ENCODE measurements at regions not wholly inside any gene's neighbourhood (a gene's known extent, or its start where the extent isn't known, plus 50 kb on each side); places are given as distances from the start of the nearest gene placed in this dataset.
"Not testable (repeated sequence)": the region's sequence is repeated elsewhere in the genome, so short reads cannot be mapped to it uniquely, and the experiment has no call there.

GRCh38 chr12:131589966-131590365, 120.9 kb upstream of the SFSWAP start:
- peaks cover 0 to 6% of the 10 kb centered on the region in 2 donors for H3K4me1 ChIP-seq (replicated peaks in 1 of 2)
- H3K27ac ChIP-seq, result no peak overlapping the region
- no peak overlapping the region for H3K4me3 ChIP-seq
- ATAC-seq (replicated peaks in 6 of 8), result no peak
- in situ Hi-C loops (cut with MboI; ENCODE audit: low pct_unique_long_range_greater_than_20kb in 2 of 9, low sequenced_read_pairs in 9 of 9, unreplicated experiment in 9 of 9), result no loop called here

- 53 to 94% (median 70%) methylated on average over 1 to 4 of the region's 7 CpGs; no CpG with 5 or more reads in 3 of the 10 experiments for WGBS, 10 experiments
- in situ Hi-C loops (cut with MboI; ENCODE audit: low pct_unique_long_range_greater_than_20kb in 2 of 9, low sequenced_read_pairs in 9 of 9, unreplicated experiment in 9 of 9), result no loop called here
- ATAC-seq (replicated peaks in 6 of 8), result no peak
Observed at GRCh38 chr12:131591136-131591535, 119.8 kb upstream of the SFSWAP start.

GRCh38 chr12:131591714-131592709, 118.9 kb upstream of the SFSWAP start:
- H3K27ac ChIP-seq, result no peak overlapping the region
- peak in 2 of 8 experiments; percentile 20 to 34 for ATAC-seq (replicated peaks in 6 of 8)
- in situ Hi-C loops (cut with MboI; ENCODE audit: low pct_unique_long_range_greater_than_20kb in 2 of 9, low sequenced_read_pairs in 9 of 9, unreplicated experiment in 9 of 9), result no loop called here
- H3K4me3 ChIP-seq, result no peak overlapping the region
- peaks cover 6 to 16% of the 10 kb centered on the region in 2 donors for H3K4me1 ChIP-seq (replicated peaks in 1 of 2)
- WGBS, 10 experiments, result 50 to 90% (median 77%) methylated on average over 2 to 4 of the region's 42 CpGs; no CpG with 5 or more reads in 4 of the 10 experiments

More at GRCh38 chr12:131591136-131591535, 119.8 kb upstream of the SFSWAP start:
- Histone ChIP-seq H3K4me1 (replicated peaks in 1 of 2) (peaks cover 0 to 10% of the 10 kb centered on the region in 2 donors), H3K4me3 (no peak overlapping the region), H3K27ac (no peak overlapping the region)

- in situ Hi-C loops (cut with MboI; ENCODE audit: low pct_unique_long_range_greater_than_20kb in 2 of 9, low sequenced_read_pairs in 9 of 9, unreplicated experiment in 9 of 9), result no loop called here
- Histone ChIP-seq H3K27ac (no peak overlapping the region), H3K4me1 (replicated peaks in 1 of 2) (peaks cover 16 to 26% of the 10 kb centered on the region in 2 donors), H3K4me3 (no peak overlapping the region)
- ATAC-seq (replicated peaks in 6 of 8), result peak in 2 of 8 experiments; percentile 23 to 26
- WGBS, 10 experiments, result 24 to 87% (median 66%) methylated on average over 1 to 6 of the region's 6 CpGs; no CpG with 5 or more reads in 4 of the 10 experiments
Observed at GRCh38 chr12:131592972-131593371, 117.9 kb upstream of the SFSWAP start.

- WGBS, 10 experiments, result 0 to 67% (median 55%) methylated on average over 1 to 3 of the region's 3 CpGs; no CpG with 5 or more reads in 4 of the 10 experiments
- Histone ChIP-seq H3K4me3 (no peak overlapping the region), H3K27ac (no peak overlapping the region), H3K4me1 (replicated peaks in 1 of 2) (peaks cover 16 to 29% of the 10 kb centered on the region in 2 donors)
- ATAC-seq (replicated peaks in 6 of 8), result peak in 3 of 8 experiments; percentile 14 to 28 (median 27)
- in situ Hi-C loops (cut with MboI; ENCODE audit: low pct_unique_long_range_greater_than_20kb in 2 of 9, low sequenced_read_pairs in 9 of 9, unreplicated experiment in 9 of 9), result no loop called here
Observed at GRCh38 chr12:131593406-131593805, 117.5 kb upstream of the SFSWAP start.

- Histone ChIP-seq H3K4me1 (replicated peaks in 1 of 2) (peaks cover 32 to 44% of the 10 kb centered on the region in 2 donors), H3K4me3 (no peak overlapping the region), H3K27ac (no peak overlapping the region)
- ATAC-seq (replicated peaks in 6 of 8), result no peak
- in situ Hi-C loops (cut with MboI; ENCODE audit: low pct_unique_long_range_greater_than_20kb in 2 of 9, low sequenced_read_pairs in 9 of 9, unreplicated experiment in 9 of 9), result no loop called here
- 27 to 94% (median 89%) methylated on average over 3 to 5 of the region's 5 CpGs; no CpG with 5 or more reads in 4 of the 10 experiments for whole genome bisulfite sequencing, 10 experiments
Observed at GRCh38 chr12:131596115-131596514, 114.8 kb upstream of the SFSWAP start.

- H3K27ac ChIP-seq, result peak overlapping the region in 1 of 2 donors; percentile 39
- H3K4me1 ChIP-seq (replicated peaks in 1 of 2), result peaks cover 32 to 44% of the 10 kb centered on the region in 2 donors
- in situ Hi-C loops (cut with MboI; ENCODE audit: low pct_unique_long_range_greater_than_20kb in 2 of 9, low sequenced_read_pairs in 9 of 9, unreplicated experiment in 9 of 9), result no loop called here
- H3K4me3 ChIP-seq, result no peak overlapping the region
- ATAC-seq (replicated peaks in 6 of 8), result peak in 5 of 8 experiments; percentile 46 to 63 (median 55)
- WGBS, 10 experiments, result 10 to 60% (median 28%) methylated on average over 1 to 6 of the region's 7 CpGs; no CpG with 5 or more reads in 4 of the 10 experiments
Observed at GRCh38 chr12:131597333-131597732, 113.6 kb upstream of the SFSWAP start.

- peak overlapping the region in 1 of 2 donors; percentile 33 for H3K27ac ChIP-seq
Observed at GRCh38 chr12:131598717-131599116, 112.2 kb upstream of the SFSWAP start.

GRCh38 chr12:131599190-131600159, 111.4 kb upstream of the SFSWAP start:
- Histone ChIP-seq H3K27ac (peak overlapping the region; percentile 33 to 41), H3K4me1 (replicated peaks in 1 of 2) (peaks cover 32 to 44% of the 10 kb centered on the region in 2 donors), H3K4me3 (no peak overlapping the region)
- 30 to 100% (median 80%) methylated on average over 1 to 19 of the region's 33 CpGs; no CpG with 5 or more reads in 2 of the 10 experiments for WGBS, 10 experiments
- peak in 7 of 8 experiments; percentile 32 to 75 (median 59) for ATAC-seq (replicated peaks in 6 of 8)
- in situ Hi-C loops (cut with MboI; ENCODE audit: low pct_unique_long_range_greater_than_20kb in 2 of 9, low sequenced_read_pairs in 9 of 9, unreplicated experiment in 9 of 9), result loop anchor here in 2 of 9 experiments (25.0 kb wide), 1 partner anchor 213 kb away; no protein-coding TSS in a partner anchor

More at GRCh38 chr12:131598717-131599116, 112.2 kb upstream of the SFSWAP start:
- in situ Hi-C loops (cut with MboI; ENCODE audit: low pct_unique_long_range_greater_than_20kb in 2 of 9, low sequenced_read_pairs in 9 of 9, unreplicated experiment in 9 of 9), result no loop called here
- H3K4me3 ChIP-seq, result no peak overlapping the region
- ATAC-seq (replicated peaks in 6 of 8), result no peak
- WGBS, 10 experiments, result no CpG with 5 or more reads among the region's 5 CpGs
- H3K4me1 ChIP-seq (replicated peaks in 1 of 2), result peaks cover 32 to 38% of the 10 kb centered on the region in 2 donors

GRCh38 chr12:131600160-131600532, 110.7 kb upstream of the SFSWAP start:
- WGBS, 10 experiments, result 32 to 87% (median 59%) methylated on average over 2 to 5 of the region's 6 CpGs; no CpG with 5 or more reads in 3 of the 10 experiments
- in situ Hi-C loops (cut with MboI; ENCODE audit: low pct_unique_long_range_greater_than_20kb in 2 of 9, low sequenced_read_pairs in 9 of 9, unreplicated experiment in 9 of 9), result loop anchor here in 2 of 9 experiments (25.0 kb wide), 1 partner anchor 212 kb away; no protein-coding TSS in a partner anchor
- Histone ChIP-seq H3K4me1 (replicated peaks in 1 of 2) (peaks cover 32 to 49% of the 10 kb centered on the region in 2 donors), H3K27ac (peak overlapping the region in 1 of 2 donors; percentile 41), H3K4me3 (no peak overlapping the region)
- ATAC-seq (replicated peaks in 6 of 8), result peak in 5 of 8 experiments; percentile 55 to 73 (median 67)

GRCh38 chr12:131601499-131601898, 109.4 kb upstream of the SFSWAP start:
- in situ Hi-C loops (cut with MboI; ENCODE audit: low pct_unique_long_range_greater_than_20kb in 2 of 9, low sequenced_read_pairs in 9 of 9, unreplicated experiment in 9 of 9), result loop anchor here in 2 of 9 experiments (25.0 kb wide), 1 partner anchor 211 kb away; no protein-coding TSS in a partner anchor
- ATAC-seq (replicated peaks in 6 of 8), result not testable (repeated sequence)

More at GRCh38 chr12:131601499-131601898, 109.4 kb upstream of the SFSWAP start:
- WGBS, 10 experiments, result 15 to 70% methylated on average over 3 of the region's 5 CpGs; no CpG with 5 or more reads in 8 of the 10 experiments
- H3K27ac ChIP-seq, H3K4me3 ChIP-seq: not testable (repeated sequence)
- peaks cover 31 to 46% of the 10 kb centered on the region in 2 donors for H3K4me1 ChIP-seq (replicated peaks in 1 of 2)
